OCI-LY7 (cell line): ENCODE measurements at regions not wholly inside any gene's neighbourhood (a gene's known extent, or its start where the extent isn't known, plus 50 kb on each side); places are given as distances from the start of the nearest gene placed in this dataset.

Source experiments
- BruUV-seq: library from RNA; stranded (reverse); fragments of 400-500 nt; replicated peaks from 2 replicates; lab custom pipeline; 2021; lab: Mats Ljungman, UMichigan
- CTCF ChIA-PET: fragments of 300-600 bp; sonication (Branson Sonifier 250); formaldehyde crosslinking; loops from one replicate; lab custom pipeline; 2022; ENCODE audit warnings: antibody characterized with exemption; ENCODE audit not compliant: unreplicated experiment; lab: Charles Lee
- POLR2A ChIA-PET: fragments of 300-600 bp; sonication (Branson Sonifier 250); formaldehyde crosslinking; loops from one replicate; lab custom pipeline; 2022; ENCODE audit warnings: antibody characterized with exemption; lab: Charles Lee
- DNase-seq: peaks from one replicate; pipeline ENCODE4 v3.0.0-alpha.2; 2015; ENCODE audit warnings: low spot score
- H2AFZ ChIP-seq: fragments of 200-600 bp; sonication (generic), shearing (Covaris generic); 2 replicates; pipeline ENCODE4 v1.6.1; 2014; ENCODE audit warnings: mild to moderate bottlenecking, antibody characterized with exemption, low read length, moderate library complexity
- H3K27ac ChIP-seq: fragments of 200-600 bp; sonication (generic); 2 replicates; pipeline ENCODE4 v1.5.1; 2014; ENCODE audit warnings: mixed run types, low read depth, mild to moderate bottlenecking, moderate library complexity, low read length, inconsistent platforms; ENCODE audit not compliant: poor library complexity, severe bottlenecking
- H3K36me3 ChIP-seq: fragments of 200-600 bp; sonication (generic); 2 replicates; pipeline ENCODE4 v1.6.1; 2014; ENCODE audit warnings: mild to moderate bottlenecking, antibody characterized with exemption, low read length, moderate library complexity, mixed read lengths; ENCODE audit not compliant: insufficient read depth
- H3K4me1 ChIP-seq: fragments of 200-600 bp; sonication (generic); 2 replicates; pipeline ENCODE4 v1.5.1; 2014; ENCODE audit warnings: mild to moderate bottlenecking, low read length; ENCODE audit not compliant: insufficient read depth, poor library complexity, severe bottlenecking
- H3K4me2 ChIP-seq: fragments of 200-600 bp; sonication (generic); 2 replicates; pipeline ENCODE4 v1.6.1; 2014; ENCODE audit warnings: mild to moderate bottlenecking, low read length
- H3K4me3 ChIP-seq: fragments of 200-600 bp; sonication (generic); 2 replicates; pipeline ENCODE4 v1.5.1; 2014; ENCODE audit warnings: mild to moderate bottlenecking, low read depth, low read length; ENCODE audit not compliant: poor library complexity, severe bottlenecking
- H3K79me2 ChIP-seq: fragments of 200-600 bp; sonication (generic); 2 replicates; pipeline ENCODE4 v1.6.1; 2016; ENCODE audit warnings: low read depth, mild to moderate bottlenecking, low read length, moderate library complexity, mixed read lengths; ENCODE audit not compliant: insufficient read depth
- H3K9me2 ChIP-seq: fragments of 200-600 bp; sonication (generic); 2 replicates; pipeline ENCODE4 v1.6.1; 2016; ENCODE audit warnings: mild to moderate bottlenecking, low read length, mixed read lengths; ENCODE audit not compliant: insufficient read depth
- H3K9me3 ChIP-seq: fragments of 200-600 bp; sonication (generic); 2 replicates; pipeline ENCODE4 v1.6.1; 2014; ENCODE audit warnings: mild to moderate bottlenecking, mixed run types, low read length, mixed read lengths
- H4K20me1 ChIP-seq: fragments of 200-600 bp; sonication (generic); 2 replicates; pipeline ENCODE4 v1.6.1; 2014; ENCODE audit warnings: mild to moderate bottlenecking, antibody characterized with exemption, low read length, moderate library complexity, mixed read lengths; ENCODE audit not compliant: insufficient read depth
- CTCF ChIP-seq: fragments of 200-600 bp; sonication (generic); conservative IDR thresholded peaks from 2 replicates; pipeline ENCODE4 v1.5.1; 2014; ENCODE audit warnings: mild to moderate bottlenecking, antibody characterized with exemption, low read length, moderate library complexity, mixed read lengths
- EZH2phosphoT487 ChIP-seq: fragments of 200-600 bp; sonication (generic); IDR thresholded peaks from 2 replicates; pipeline ENCODE4 v1.6.1; 2018; ENCODE audit warnings: low read depth, borderline replicate concordance, mild to moderate bottlenecking, mixed run types, antibody characterized with exemption, low read length, moderate library complexity, mixed read lengths
- intact Hi-C: fragments of 100-400 bp; cut with micrococcal nuclease; formaldehyde crosslinking; loops from one replicate; pipeline ENCODE4 v1.10.0; 2022; ENCODE audit not compliant: unreplicated experiment

DNA sequence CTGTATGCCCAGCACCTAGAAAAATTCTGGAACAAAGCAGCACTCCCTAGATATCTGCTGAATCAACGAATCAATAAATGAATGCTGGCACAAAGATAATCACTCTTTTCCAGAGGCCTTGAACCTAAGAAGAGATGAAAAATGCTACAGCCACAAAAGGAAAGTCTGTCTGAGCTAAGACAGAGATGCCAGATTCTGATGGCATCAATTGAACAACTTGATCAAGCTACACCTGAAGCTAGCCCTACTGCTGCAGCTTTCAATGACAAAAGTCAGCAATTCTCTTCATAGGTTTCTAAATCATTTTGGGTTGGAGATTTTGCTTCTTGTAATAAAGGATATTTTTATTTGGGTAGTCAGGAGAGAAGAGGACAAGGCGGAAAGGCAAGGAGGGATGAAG, 305.0 kb upstream of the SULF2 start:
- DNase-seq = no peak
- no peaks in the 10 kb centered on the region for H3K79me2 ChIP-seq
- no peaks in the 10 kb centered on the region for H3K4me1 ChIP-seq
- POLR2A ChIA-PET = no interaction called here
- no peaks in the 10 kb centered on the region for H3K9me2 ChIP-seq
- intact Hi-C loops = no loop called here
- CTCF ChIA-PET = no interaction called here
- H4K20me1 ChIP-seq = no peaks in the 10 kb centered on the region
- H3K36me3 ChIP-seq = no peaks in the 10 kb centered on the region
- 0 out of 2 replicates have a peak, but pooled peaks cover 5% of the 10 kb centered on the region for H3K9me3 ChIP-seq
- H3K4me3 ChIP-seq = no peak overlapping the region
- H3K4me2 ChIP-seq = no peak overlapping the region
- BruUV-seq = no TSS peak
- H3K27ac ChIP-seq = no peak overlapping the region
- no peak overlapping the region for H2AFZ ChIP-seq
- TF ChIP-seq CTCF = no peak
- no peak for TF ChIP-seq EZH2phosphoT487

- Histone ChIP-seq H4K20me1 (no peaks in the 10 kb centered on the region), H3K9me3 (no peaks in the 10 kb centered on the region; the same call in 1 of the 2 replicates), H3K27ac (no peak overlapping the region), H3K36me3 (no peaks in the 10 kb centered on the region), H3K4me2 (no peak overlapping the region), H3K4me1 (no peaks in the 10 kb centered on the region), H3K79me2 (no peaks in the 10 kb centered on the region), H2AFZ (no peak overlapping the region), H3K9me2 (no peaks in the 10 kb centered on the region), H3K4me3 (no peak overlapping the region)
- BruUV-seq = no TSS peak
- CTCF ChIA-PET = no interaction called here
- no peak for DNase-seq
- POLR2A ChIA-PET = no interaction called here
- intact Hi-C loops = no loop called here
- TF ChIP-seq CTCF (no peak), EZH2phosphoT487 (no peak)
These were observed 295.3 kb upstream of the SULF2 start for GRCh38 chr20:48080583-48080982.

GRCh38 chr20:48079028-48079427, 293.7 kb upstream of the SULF2 start:
- no peaks in the 10 kb centered on the region for H3K79me2 ChIP-seq
- no peaks in the 10 kb centered on the region for H3K4me1 ChIP-seq
- H3K27ac ChIP-seq = no peak overlapping the region
- no peaks in the 10 kb centered on the region; the same call in 1 of the 2 replicates for H3K9me3 ChIP-seq
- intact Hi-C loops = no loop called here
- TF ChIP-seq CTCF = no peak
- no peak for TF ChIP-seq EZH2phosphoT487
- DNase-seq = no peak
- no peaks in the 10 kb centered on the region for H4K20me1 ChIP-seq
- ChIA-PET CTCF (no interaction called here), POLR2A (no interaction called here)
- H2AFZ ChIP-seq = no peak overlapping the region
- H3K4me2 ChIP-seq = no peak overlapping the region
- no peaks in the 10 kb centered on the region for H3K36me3 ChIP-seq
- no peak overlapping the region for H3K4me3 ChIP-seq
- H3K9me2 ChIP-seq = no peaks in the 10 kb centered on the region
- no TSS peak for BruUV-seq
